HG03354 (cell line): ENCODE measurements at regions not wholly inside any gene's neighbourhood (a gene's known extent, or its start where the extent isn't known, plus 50 kb on each side); places are given as distances from the start of the nearest gene placed in this dataset.

Experiments used
- ATAC-seq: cut with Tn5 transposase; IDR thresholded peaks from one replicate; pipeline ENCODE4 v1.9.1; 2021; ENCODE audit warnings: mild to moderate bottlenecking; ENCODE audit not compliant: unreplicated experiment, poor library complexity, severe bottlenecking

GRCh38 chr16:59305850-59306249 is 571.7 kb upstream of the GOT2 start:
- ATAC-seq = no peak

GRCh38 chr16:59296888-59297287 is 562.8 kb upstream of the GOT2 start:
- ATAC-seq = no peak

DNA sequence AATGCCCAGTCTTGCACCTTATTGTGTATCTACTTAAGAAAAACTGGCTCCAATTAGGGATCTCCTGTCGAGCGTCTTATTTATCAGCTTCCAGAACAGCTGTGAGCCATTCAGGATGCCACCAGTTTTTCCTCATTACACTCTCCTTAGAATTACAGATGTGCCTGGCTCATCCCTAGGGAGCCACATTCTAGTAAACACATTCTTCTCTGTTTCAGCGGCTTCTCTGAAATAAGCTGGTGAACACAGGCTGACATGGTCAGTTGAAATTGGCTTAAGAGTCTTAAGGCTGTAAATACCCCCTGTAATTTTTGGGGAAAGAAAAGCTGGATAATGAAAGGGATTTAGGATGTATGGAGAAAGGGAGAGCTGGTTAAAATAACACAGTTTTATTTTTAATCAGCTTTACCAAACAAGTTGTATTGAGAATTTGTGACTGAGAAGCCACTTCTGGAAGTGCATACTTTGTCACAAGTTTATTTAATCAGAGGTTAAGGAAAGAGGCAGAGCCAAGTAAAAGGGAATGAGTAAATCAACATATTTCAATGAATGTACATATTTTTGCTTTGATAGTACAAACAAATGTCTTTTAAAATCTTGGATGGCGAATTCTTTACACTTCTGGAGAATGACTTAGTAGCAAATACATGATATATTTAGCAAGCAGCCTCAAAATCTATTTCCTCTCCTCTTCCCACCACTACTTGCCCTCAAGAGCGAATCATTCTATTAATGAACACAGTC is 562.0 kb upstream of the GOT2 start:
- no peak for ATAC-seq

- no peak for ATAC-seq
Observed at GRCh38 chr16:59295474-59295873, 561.4 kb upstream of the GOT2 start.

GRCh38 chr16:59290718-59291117 is 556.6 kb upstream of the GOT2 start:
- ATAC-seq = no peak

GRCh38 chr16:59289151-59289550 is 555.0 kb upstream of the GOT2 start:
- ATAC-seq = no peak

DNA sequence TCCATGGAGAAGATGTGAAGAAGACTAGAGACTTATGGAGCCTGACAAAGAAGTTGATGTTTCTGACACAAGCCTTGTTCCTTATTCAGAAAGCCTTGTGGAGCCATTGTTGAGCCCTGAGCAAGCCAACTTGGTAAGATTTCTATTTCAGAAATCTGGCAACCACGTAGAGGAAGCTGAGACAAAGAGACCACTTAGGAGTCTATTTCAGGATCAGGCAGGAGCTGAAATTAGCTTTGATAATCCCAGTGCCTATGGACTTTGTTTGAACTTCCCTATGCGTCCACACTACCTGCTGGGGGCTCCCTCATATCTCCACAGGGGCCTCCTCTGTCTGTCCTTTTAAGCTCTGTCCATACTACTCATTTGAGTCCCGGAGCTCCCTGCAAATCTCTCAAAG is 540.0 kb upstream of the GOT2 start:
- ATAC-seq = no peak

- no peak for ATAC-seq
Observed at GRCh38 chr16:59263955-59264354, 529.8 kb upstream of the GOT2 start.

- ATAC-seq = no peak
Observed at GRCh38 chr16:59260892-59261291, 526.8 kb upstream of the GOT2 start.

DNA sequence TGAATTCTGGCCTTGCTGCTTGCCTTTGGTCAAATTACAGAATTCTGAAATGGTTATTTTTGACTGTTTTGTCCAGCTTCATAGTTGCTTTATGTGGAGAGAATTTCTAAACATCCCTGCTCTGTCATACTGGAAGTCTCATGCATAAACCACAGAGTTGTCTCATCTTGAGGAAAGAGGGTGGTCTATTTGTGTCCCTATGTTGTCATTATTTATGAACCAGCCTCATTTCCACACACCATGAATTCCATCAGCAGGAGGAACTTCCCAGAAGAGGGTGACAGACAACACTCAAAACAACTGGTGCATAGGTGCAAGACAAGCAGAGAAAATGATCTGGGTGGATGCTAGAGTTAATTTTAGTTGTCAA is 525.8 kb upstream of the GOT2 start:
- no peak for ATAC-seq

DNA sequence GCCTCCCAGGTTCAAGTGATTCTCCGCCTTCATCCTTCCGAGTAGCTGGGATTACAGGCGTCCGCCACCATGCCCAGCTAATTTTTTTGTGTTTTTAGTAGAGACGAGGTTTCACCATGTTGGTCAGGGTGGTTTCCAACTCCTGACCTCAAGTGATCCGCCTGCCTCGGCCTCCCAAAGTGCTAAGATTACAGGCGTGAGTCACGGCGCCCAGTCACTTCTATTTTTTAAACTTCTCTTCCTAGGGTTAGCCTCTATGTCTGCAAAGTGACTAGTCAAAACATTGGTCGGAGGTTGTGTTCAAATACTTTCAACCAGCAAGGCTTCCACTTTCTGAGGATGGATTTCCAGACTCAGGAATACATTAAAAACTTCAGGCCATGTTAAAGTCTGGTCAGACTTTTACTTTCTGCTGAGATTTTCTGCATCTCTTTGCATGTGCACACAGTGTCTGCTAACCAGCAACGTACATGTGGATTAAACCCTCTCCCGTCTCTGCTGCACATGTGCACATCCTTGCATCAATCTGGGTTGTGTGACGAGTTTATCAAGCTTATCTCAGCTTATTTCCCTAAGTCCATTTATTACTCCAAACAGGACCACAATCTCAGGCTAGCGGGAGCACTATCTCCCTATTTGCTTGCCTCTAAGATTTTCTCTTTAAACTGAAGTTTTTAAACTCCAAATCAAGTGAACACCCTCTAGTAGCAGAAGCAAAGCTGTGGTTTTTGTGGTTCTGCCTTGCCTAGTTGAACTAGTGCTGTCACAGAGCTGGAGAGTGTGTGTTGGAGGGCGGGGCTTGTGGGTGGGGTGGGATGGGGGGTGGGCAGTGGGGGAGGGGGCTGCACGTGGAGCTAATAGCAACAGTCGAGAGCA is 525.2 kb upstream of the GOT2 start:
- ATAC-seq = no peak

- ATAC-seq = no peak
Observed at GRCh38 chr16:59252317-59252716, 518.2 kb upstream of the GOT2 start.

DNA sequence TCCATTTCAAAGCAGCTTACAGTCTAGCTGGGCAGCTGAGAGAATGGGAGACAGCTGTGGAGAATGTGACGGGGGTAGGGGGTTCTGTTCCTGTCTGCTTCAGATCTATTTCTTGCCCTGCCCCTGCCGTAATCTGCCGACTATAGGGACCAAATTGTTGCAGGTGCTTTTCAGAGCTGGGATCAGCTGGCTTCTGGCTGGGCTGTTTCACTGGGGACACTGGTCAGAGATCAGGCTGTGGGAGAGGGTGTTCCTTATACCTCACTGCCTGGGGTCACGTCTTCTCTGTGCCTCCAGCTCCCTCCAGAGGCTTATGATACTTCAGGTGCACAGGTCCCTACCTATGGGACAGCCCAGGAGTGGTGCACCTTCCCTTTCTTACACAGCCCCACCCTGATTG is 514.9 kb upstream of the GOT2 start:
- ATAC-seq = no peak

DNA sequence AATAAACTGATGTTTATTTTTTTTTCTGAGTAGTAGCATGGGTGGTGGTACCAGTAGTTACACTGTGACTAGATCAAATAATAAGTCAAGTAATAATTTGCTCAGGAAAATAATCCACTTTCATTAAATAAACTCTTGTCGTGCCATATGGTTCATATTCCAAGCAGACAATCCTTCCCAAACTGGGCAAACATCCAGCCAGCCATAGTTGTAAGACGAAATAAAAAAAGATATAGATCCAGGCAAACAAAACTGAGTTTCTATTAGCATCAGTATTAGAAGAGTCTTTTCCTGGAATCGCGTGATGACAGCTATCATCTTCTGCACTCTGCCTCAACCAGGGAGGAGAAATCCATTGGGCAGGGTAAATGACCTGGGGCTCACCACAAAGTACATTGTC is 508.4 kb upstream of the GOT2 start:
- no peak for ATAC-seq

GRCh38 chr16:59238246-59238645 is 504.1 kb upstream of the GOT2 start:
- no peak for ATAC-seq

- ATAC-seq = no peak
Observed at GRCh38 chr16:59236804-59237458, 502.8 kb upstream of the GOT2 start.

GRCh38 chr16:59224401-59224800 is 490.3 kb upstream of the GOT2 start:
- ATAC-seq = no peak

- no peak for ATAC-seq
Observed at GRCh38 chr16:59220011-59220410, 485.9 kb upstream of the GOT2 start.

- ATAC-seq = no peak
Observed at GRCh38 chr16:59216291-59216690, 482.2 kb upstream of the GOT2 start.

DNA sequence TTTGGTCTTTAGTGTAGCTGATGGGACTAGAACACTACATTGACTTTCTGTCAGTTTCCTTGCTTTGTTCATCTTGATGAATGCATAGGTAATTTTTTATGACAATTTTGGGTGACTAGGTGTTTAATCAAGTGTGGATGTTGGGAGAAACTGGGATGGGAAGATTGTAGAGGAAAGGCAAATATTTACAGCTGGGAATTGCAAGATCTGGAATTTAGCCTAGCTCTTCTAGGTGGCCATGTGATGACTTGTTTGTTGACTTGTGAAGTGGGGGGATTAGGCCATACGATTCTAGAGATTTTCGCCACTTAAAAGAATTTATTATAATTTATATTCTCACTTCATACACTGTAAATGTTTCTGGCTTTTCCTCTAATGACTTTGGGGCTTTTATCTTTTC is 480.3 kb upstream of the GOT2 start:
- ATAC-seq = no peak

GRCh38 chr16:59213952-59214351 is 479.8 kb upstream of the GOT2 start:
- no peak for ATAC-seq
